DMS114 treated with DMSO at 0.1 percent for 48 hours (cell line): ENCODE measurements at regions not wholly inside any gene's neighbourhood (a gene's known extent, or its start where the extent isn't known, plus 50 kb on each side); places are given as distances from the start of the nearest gene placed in this dataset.
"Not testable (repeated sequence)": the region's sequence is repeated elsewhere in the genome, so short reads cannot be mapped to it uniquely, and the experiment has no call there.

Source experiments
- DNase-seq: peaks from one replicate; lab custom pipeline; 2025; ENCODE audit not compliant: unreplicated experiment; lab: John Stamatoyannopoulos, UW

GRCh38 chr7:16369855-16370254 is 51.5 kb downstream of the CRPPA start:
- DNase-seq: no peak

DNA sequence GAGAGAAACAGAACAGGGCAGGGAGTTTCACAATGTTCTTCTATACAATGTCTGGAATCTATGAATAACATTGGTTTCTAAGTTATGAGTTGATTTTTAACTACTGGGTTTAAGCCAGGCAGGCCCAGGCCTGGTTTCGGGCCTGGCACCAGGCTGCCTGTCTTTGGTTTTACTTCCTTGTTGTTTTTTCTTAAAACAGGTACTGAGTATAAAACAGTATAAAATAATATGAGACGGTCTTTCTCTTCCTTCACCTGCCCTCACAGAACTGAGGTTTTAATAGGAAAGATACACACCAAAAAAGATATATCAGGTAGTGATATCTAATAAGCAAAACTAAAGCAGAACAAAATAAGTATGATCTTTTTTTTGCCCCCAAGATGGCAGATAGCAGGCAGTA is 52.0 kb downstream of the CRPPA start:
- DNase-seq: not testable (repeated sequence)

GRCh38 chr7:16368885-16369284 is 52.5 kb downstream of the CRPPA start:
- DNase-seq: no peak

GRCh38 chr7:16367115-16367514 is 54.2 kb downstream of the CRPPA start:
- no peak for DNase-seq

DNA sequence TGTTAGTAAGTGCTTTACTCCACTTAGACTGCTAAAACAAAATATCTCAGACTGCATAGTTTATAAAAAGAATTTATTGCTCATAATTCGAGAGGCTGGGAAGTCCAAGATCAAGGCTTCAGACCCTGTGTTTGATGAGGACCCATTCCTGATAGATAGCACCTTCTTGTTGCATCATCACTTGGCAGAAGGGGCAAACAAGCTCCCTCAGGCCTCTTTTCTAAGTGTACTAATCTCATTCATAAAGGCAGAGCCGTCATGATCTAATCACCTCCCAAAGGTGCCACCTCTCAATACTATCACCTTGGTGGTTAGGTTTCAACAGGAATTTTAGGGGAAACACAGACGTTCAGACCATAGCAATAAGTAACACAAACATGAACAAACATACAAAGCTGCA is 55.4 kb downstream of the CRPPA start:
- no peak for DNase-seq

GRCh38 chr7:16365177-16365576 is 56.2 kb downstream of the CRPPA start:
- DNase-seq: no peak

DNA sequence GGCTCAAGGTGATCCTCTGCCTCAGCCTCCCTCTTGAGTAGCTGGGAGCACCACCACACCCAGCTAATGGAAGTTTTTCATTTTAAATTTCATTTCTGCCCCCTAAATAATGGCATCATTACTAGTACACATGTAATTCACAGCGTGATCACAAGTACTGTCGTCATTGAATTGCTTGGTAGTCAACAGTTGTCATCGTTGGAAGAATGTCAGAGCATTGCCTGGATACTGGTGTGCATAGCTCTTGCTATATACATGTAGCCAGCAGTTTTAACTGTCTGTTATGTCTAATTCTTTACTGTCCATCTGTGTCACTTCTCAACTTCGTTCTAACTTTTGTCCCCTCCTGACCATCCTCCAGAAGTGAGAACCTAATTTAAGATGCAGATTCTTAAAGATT is 62.1 kb downstream of the CRPPA start:
- no peak for DNase-seq

GRCh38 chr7:16357921-16358320 is 63.4 kb downstream of the CRPPA start:
- DNase-seq: no peak

GRCh38 chr7:16357474-16357873 is 63.9 kb downstream of the CRPPA start:
- no peak for DNase-seq

DNA sequence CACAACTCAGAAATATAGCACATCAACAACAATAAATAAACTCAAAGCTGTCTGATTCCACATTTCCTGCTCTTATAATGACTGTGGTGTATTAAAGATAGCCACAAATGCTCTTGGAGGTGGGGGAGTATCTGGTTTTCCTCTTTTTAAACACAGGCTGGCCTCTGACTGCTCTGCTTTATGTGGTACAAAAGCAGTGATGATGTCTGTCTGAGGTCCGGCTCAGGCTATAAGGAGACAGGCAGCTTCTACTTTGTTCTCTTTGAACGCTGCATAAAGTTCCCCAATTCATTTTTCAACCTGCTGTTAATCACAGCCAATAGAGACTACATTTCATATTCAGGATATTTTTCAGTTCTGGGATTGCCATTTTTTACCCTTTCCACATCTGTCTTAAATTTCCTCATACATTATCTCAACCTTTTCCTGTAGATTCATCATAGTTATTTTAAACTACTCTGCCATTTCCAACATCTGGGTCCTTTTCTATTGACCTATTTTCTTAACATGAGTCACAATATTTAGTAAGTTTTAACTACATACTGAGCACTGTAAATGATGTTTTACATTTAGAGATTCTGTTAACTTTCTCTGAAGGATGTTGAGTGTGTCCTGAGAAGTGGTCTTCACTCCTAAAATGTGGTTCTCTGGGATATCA is 64.9 kb downstream of the CRPPA start:
- DNase-seq: no peak

DNA sequence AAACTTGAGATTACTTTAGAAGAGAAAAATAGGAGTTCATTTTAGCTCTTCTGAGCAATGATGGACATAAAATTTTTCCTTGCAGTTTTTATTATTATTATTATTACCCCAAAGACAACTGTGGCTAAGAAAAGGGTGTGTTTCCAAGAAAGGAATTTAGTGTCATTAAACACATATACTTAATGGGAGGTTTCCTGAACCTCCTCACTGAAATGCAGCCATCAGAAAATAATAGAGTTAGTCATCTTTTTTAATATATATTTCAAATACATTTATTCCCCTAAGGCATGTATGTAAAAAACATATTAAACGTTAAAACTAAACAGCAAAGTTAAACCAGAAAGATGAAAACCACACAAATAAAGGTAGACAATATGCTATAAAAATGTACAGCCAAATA is 66.8 kb downstream of the CRPPA start:
- no peak for DNase-seq

- DNase-seq: no peak
Measured at GRCh38 chr7:16353226-16353625, 68.1 kb downstream of the CRPPA start.

GRCh38 chr7:16350634-16351033 is 70.7 kb downstream of the CRPPA start:
- no peak for DNase-seq

- no peak for DNase-seq
Measured at GRCh38 chr7:16348251-16348650, 73.1 kb downstream of the CRPPA start.

GRCh38 chr7:16347827-16348192 is 73.5 kb downstream of the CRPPA start:
- DNase-seq: no peak

- DNase-seq: no peak
Measured at GRCh38 chr7:16347066-16347826, 74.1 kb downstream of the CRPPA start.

- DNase-seq: no peak
Measured at GRCh38 chr7:16345979-16346958, 75.1 kb downstream of the CRPPA start.

GRCh38 chr7:16344927-16345326 is 76.4 kb downstream of the CRPPA start:
- no peak for DNase-seq

DNA sequence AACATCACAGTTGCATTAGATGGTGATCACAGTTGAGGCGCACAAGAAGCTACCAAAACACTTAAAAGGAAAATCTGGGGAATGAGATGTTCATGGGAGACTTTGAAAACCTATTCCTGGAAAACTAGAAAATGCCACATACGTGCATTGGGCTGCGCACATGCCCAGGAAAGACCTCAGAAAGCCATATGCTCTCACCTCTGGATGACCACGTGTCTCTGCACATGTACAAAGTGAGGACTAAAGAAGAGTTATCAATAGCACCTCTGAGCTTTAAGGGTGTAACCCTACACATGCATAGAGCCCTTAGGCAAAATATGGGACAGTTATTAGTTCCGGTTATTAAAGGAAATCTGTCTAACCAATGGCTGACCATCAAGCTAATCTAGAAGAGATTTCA is 77.7 kb downstream of the CRPPA start:
- DNase-seq: no peak

DNA sequence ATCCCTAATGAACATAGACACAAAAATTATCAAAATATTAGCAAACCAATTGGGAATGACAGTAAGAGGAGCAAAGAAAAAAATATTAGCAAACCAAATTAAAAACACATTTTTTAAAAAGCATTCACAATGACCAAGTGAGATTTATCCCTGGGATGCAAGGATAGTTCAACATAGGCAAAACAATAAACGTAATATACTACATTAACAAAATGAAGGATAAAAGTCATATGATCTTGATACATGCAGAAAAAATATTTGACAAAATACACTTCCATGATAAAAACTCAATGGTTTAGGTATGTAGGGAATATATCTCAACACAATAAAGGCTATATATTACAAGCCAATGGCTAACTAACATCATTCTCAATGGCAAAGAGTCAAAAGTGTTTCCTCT is 83.3 kb downstream of the CRPPA start:
- no peak for DNase-seq

DNA sequence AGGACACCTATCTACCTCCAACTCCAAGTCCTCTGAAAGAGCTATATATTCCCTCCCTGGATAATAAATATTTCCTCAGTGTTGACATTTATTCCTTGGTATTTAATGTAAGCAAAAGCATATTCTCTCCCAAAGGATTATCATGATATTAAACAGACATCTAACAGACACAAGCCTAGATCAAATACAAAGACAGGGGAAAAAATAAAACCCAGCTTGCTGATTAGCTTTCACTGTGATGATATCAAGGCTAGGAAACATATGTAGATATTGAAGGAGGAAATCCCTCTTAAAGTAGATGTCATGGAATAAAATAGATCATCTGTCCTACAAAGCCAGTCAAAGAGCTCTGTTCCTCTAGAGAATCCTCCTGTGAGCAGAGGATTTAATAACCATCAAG is 95.2 kb downstream of the CRPPA start:
- no peak for DNase-seq

DNA sequence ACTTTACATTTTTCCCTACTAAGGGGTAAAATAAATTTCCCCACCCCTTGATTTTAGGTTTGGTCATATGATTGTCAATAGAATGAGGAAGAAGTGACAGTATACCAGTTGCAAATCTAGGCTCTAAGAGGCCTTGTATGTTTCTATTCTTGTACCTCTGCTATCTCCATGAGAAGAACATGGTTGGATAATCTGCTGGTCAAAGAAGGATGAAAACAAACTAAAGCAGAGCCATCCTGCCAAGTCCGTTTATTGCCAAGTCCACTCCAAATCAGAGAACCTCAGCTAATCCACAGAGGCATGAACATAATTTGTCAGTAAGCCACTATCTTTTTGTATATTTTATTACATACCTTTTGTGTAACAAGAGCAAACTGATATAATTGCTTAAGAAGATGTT is 98.0 kb downstream of the CRPPA start:
- DNase-seq: no peak
